GM18951 (cell line): ENCODE measurements at regions not wholly inside any gene's neighbourhood (a gene's known extent, or its start where the extent isn't known, plus 50 kb on each side); places are given as distances from the start of the nearest gene placed in this dataset.
"Not testable (repeated sequence)": the region's sequence is repeated elsewhere in the genome, so short reads cannot be mapped to it uniquely, and the experiment has no call there.

Experiments
- POLR2A ChIP-seq: IDR thresholded peaks from 4 replicates; pipeline ENCODE4 v1.6.1; 2011; ENCODE audit warnings: mild to moderate bottlenecking; ENCODE audit not compliant: insufficient read length, insufficient read depth; ENCODE audit errors: extremely low read depth
- in situ Hi-C: fragments of 300-500 bp; cut with MboI; formaldehyde crosslinking; loops from one replicate; pipeline ENCODE4 v1.12.0; 2022; ENCODE audit warnings: low sequenced_read_pairs, mixed read lengths, inconsistent platforms; ENCODE audit not compliant: unreplicated experiment

DNA sequence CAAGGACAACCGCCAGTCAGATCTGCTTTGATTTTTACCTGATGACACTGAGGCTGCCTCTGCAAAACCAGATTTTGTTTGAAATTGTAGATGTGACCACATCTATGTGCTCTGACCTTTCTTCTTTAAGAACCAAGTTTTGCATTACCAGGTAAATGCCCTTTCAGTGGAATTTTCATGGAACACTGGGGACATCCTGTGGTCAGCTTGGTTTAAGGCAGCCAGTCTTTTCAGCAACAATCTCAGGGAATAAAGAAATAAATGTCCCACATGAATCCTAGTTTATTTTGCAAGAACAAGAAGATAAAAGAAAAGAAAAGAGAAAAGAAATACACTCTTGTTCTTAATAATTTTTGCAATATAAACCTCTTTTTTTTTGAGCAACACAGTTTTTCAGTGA lies 90.6 kb downstream of the POU3F3 start:
- TF ChIP-seq POLR2A: no peak
- in situ Hi-C loops: no loop called here

DNA sequence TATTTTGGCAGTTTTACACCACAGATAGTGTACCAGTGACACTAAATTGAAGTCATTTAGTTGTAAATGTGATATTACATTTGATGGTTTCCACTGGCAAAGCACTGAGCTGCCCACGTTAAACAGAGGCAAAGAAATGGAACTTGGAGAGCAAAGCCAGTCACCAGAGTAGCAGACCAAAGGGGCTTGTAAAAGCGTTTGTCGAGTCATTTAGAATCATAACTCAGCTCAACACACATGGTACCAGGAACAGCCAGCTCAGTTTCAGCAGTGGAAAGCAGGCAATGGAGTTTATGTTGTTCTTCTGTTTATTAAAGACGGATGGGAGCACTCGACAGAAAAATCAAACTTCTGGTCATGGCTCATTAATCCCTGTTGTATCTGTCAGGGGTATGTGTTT lies 91.2 kb downstream of the POU3F3 start:
- in situ Hi-C loops: no loop called here
- no peak for TF ChIP-seq POLR2A

DNA sequence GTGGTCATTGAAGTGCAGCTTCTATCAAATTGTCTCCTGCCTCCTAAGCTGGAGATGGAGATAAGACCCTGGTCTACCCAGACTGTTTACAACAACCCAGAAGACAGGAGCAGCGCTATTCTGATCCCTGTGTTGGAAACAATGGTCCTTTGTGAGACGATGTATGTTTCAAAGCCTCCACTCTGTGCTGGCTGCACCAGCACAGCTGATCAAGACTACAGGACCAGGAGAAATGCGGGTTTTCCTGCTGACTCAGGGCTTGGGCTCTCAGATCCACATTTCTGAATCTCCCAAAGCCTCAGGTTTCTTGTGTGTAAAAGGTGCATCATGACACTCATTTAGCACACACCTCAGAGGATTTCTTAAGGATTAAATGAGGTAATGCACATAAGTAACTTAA lies 92.0 kb downstream of the POU3F3 start:
- in situ Hi-C loops: no loop called here

DNA sequence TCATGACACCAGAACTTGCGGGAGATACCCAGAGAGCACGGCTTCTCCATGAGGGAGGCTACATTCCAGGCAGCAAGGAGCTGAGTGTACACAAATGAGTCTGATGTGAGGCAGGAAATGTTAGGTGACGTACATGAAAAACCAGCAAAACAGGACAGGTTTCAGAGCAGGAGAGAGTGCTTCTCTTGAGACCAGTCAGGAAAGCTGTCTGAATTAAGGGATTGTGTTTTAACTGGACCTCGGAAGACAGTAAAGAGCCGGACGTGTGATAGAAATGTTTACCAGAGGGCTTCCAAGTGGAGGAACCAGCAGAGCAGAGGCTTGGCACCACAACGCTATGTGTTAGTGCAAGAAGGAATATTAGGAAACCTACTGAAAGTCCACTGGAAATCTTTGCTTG lies 90.4 kb upstream of the MRPS9 start:
- in situ Hi-C loops: not testable (repeated sequence)

More for the DNA sequence above, 92.0 kb downstream of the POU3F3 start:
- no peak for TF ChIP-seq POLR2A

DNA sequence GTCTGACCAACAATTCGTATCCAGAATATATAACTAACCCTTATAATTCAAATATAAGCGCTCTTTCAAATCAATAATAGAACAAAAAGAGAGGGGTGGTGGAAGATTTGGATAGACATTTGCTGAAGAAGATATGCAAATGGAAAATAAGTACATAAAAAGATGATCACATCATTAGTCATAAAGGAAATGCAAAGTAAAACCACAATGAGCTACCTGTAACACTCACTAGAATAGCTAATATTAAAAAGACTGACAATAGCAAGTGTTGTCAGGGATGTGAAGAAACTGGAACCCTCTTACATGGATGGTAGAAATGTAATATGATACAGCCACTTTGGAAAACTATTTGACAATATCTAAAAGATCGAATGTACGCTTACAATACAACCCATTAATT lies 84.9 kb upstream of the MRPS9 start:
- TF ChIP-seq POLR2A: no peak
- in situ Hi-C loops: no loop called here

DNA sequence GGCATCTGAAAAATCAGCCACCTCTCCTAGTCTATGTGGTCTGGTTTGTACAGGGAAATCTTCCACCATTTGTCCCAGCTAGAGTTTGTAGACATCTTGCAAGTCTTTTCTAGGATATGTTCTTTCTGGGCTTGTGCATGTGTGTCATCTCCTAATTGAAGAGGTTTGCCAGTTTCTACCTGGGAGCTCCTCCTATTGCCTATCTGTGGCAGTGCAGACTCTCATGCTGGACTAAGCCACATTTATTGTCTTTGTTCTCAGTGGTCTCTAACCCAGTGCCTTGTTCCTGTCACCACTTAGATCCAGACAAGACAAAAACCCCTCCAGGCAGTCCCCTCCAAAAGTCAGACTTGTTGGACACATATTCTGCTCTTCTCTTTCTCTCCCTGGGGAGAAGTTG lies 72.0 kb upstream of the MRPS9 start:
- in situ Hi-C loops: no loop called here
- TF ChIP-seq POLR2A: no peak

DNA sequence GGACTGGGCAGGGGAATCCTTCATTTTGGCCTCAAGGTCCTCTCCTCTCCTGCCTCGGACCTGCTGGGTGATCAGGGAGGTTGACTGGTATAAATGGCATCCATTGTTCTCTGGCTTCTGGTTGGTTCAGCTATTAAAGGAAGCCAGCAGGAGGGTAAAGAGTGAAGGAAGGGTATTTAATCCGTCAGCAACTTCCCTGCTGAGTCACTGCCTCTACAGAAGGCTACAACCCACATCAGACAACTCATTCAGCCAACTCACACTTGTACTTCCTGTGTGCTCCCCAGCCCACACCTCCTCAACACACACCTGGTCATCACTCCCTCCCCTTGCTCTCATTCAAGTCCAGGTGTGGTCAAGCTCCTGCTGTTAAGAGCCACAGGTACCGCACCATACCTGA lies 68.3 kb upstream of the MRPS9 start:
- no peak for TF ChIP-seq POLR2A
- in situ Hi-C loops: no loop called here

DNA sequence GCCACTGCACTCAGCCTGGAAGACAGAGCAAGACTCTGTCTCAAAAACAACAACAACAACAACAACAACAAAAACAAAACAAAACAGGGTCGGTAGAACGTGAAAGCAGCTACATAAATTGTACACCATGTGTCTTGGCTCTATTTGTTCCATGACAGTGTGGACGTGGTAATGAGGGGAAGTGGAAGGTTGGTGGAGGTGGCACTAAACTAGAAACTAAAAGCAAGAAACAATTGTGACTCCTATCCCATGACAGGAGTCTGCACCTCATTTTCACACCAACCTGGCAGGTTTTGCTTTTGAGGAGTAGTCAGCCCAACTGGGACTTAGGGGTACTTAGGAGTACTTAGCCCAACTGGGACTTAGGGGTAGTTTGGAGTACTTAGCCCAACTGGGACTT lies 62.5 kb upstream of the MRPS9 start:
- in situ Hi-C loops: no loop called here
- no peak for TF ChIP-seq POLR2A

DNA sequence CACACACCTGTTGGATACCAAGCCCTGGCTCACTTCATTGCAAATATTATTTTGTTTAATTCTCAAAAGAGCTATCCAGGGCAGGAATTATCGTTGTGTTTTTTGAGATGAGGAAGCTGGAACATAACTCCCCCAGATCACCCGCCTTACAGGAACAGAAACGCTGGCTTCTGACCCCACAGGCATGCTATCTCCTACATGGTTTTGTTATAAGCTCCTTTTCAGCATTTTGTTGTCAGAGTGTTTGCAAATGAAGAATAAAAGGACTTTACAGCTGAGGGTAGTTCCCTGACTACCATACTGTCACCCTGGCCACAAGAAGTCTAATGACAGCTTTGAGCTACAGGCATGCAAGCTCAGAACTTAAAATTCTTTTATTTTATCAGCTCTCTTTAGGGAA lies 62.0 kb upstream of the MRPS9 start:
- in situ Hi-C loops: no loop called here
- no peak for TF ChIP-seq POLR2A

DNA sequence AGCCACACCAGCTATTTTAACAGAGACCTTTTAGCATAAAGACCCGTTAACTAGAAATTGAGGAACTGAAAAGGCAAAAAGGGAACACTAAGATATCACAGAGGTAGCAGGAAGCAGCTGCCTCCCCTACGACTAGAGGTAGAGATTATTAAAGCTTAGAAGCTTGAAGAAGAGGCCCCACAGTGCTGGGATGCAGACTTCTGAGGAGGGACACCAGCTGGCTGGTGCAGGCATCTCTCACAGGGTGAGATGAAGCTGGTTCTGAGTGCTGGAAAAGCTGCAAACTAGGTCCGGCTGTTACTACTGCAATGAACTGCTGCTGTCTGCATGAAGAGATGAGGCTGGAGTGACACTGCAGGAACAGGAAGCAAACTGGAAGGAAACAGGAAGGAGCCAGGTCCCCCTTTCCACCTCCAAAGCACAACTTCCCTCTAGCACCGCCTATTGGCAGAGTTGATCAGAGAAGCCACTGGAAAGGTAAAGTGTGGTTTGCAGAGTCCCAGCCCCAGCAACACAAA lies 61.2 kb upstream of the MRPS9 start:
- TF ChIP-seq POLR2A: peak; percentile 23
- in situ Hi-C loops: no loop called here

DNA sequence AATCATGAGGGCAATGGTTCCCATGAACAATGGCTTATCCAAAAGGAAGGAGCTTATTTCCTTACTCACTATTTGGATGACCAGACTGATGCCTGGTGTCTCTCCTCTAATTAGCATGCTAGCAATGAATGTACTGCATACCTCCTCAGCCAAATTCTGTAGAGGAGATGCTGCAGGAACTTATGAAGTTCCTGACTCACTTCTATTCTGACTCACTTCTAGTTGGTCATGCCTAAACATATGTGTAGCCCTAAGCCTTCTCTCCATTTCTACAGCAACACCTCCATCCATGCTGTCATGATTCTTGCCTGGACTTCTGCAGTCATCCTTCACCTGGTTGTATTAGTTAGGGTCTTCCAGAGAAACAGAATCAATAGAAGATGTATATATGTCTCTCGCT lies 59.9 kb upstream of the MRPS9 start:
- in situ Hi-C loops: no loop called here
- no peak for TF ChIP-seq POLR2A

DNA sequence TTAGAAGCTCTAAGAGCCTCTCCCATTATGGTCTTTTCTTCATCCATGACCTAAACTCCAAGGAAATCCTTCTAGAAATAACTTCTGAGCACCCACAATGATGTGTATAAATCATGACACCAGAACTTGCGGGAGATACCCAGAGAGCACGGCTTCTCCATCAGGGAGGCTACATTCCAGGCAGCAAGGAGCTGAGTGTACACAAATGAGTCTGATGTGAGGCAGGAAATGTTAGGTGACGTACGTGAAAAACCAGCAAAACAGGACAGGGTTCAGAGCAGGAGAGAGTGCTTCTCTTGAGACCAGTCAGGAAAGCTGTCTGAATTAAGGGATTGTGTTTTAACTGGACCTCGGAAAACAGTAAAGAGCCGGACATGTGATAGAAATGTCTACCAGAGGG lies 58.1 kb upstream of the MRPS9 start:
- in situ Hi-C loops: not testable (repeated sequence)

DNA sequence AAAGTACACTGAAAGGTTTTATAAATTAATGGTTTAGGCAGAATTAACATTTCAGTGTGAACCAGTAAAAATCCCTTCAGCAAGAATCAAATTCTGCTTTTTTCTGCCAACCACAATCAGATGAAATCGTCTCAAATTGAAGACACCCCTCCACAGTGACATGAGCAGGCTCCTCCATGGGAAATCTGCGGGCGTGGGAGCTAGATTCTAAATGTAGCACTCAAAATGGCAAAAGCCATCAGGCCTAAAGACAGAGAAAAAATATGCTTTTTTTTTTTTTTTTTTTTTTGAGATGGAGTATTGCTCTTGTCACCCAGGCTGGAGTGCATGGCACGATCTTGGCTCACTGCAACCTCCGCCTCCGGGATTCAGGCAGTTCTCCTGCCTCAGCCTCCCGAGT lies 55.8 kb upstream of the MRPS9 start:
- in situ Hi-C loops: no loop called here
- TF ChIP-seq POLR2A: no peak
